ENCODE measurements at regions not wholly inside any gene's neighbourhood (a gene's known extent, or its start where the extent isn't known, plus 50 kb on each side); places are given as distances from the start of the nearest gene placed in this dataset.

DNA sequence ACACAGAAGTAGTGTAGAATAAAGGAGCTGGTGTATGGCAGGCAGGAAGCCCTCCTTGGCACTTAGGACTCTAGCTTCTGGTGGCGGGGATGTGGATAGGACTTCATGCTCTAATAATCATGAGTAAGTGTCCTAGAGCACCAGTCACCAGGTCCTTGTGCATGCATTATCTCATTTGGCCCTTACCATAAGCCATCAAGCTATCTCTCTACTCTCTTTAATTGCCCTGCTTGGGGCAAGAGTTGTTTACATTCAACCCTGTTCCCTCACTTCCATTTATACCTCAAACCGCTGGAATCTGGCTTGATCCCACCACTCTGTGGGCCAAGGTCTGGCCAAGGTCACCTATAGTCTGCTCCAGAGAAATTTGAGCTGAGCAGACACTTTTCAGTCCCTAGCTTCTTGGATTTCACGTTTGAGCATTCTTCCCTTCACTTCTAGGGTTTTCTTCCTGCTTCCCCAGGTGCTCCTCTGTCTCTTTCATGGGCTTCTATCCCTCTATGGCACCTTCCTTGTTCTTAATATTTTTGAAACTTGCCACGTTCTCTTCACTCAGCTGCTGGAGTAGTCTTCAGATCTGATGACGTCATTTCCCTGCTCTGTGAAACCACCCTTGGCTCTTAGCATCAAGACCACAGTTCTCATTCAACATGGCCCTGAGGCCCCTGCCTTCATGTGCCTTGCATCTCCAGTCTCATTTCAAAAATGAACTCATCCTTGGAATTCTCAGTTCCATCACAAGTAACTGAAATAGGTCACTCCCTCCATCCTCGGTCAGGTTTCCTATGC lies 94.9 kb upstream of the GATA6 start:
- Histone ChIP-seq H3T11ph (ENCODE audit: low read length) (no peak overlapping the region), H3K23ac (ENCODE audit: insufficient read length, low read depth, low read length) (no peak overlapping the region), H2AFZ (ENCODE audit: low read length) (no peak overlapping the region), H3K9ac (ENCODE audit: extremely low read depth, insufficient read length, low read length) (no peak overlapping the region), H2BK120ac (ENCODE audit: low read depth, low read length, poor library complexity, severe bottlenecking) (no peak overlapping the region), H2AK5ac (ENCODE audit: insufficient read length, low read length) (no peak overlapping the region), H3K79me1 (ENCODE audit: insufficient read depth, low read depth, low read length, poor library complexity, severe bottlenecking) (no peaks in the 10 kb centered on the region), H3K14ac (ENCODE audit: insufficient read depth, low read length) (no peak overlapping the region), H3K79me2 (ENCODE audit: insufficient read depth, low read length) (no peaks in the 10 kb centered on the region), H2BK15ac (ENCODE audit: low read depth, low read length) (no peak overlapping the region), H3K18ac (ENCODE audit: insufficient read length, low read depth, low read length) (no peak overlapping the region), H3K9me3 (ENCODE audit: control insufficient read depth, low read depth, low read length) (no peaks in the 10 kb centered on the region), H3K4me2 (ENCODE audit: insufficient read depth, insufficient read length, low read length) (no peak overlapping the region), H2BK12ac (ENCODE audit: insufficient read length, low read depth, low read length) (no peak overlapping the region), H4K8ac (replicated peaks; ENCODE audit: insufficient read length, low read depth, low read length) (no peak overlapping the region), H3K27me3 (ENCODE audit: insufficient read depth, low read length) (no peaks in the 10 kb centered on the region), H4K20me1 (ENCODE audit: control insufficient read depth, insufficient read depth, insufficient read length) (no peaks in the 10 kb centered on the region), H2BK20ac (ENCODE audit: low read depth, low read length, poor library complexity, severe bottlenecking) (no peak overlapping the region), H4K91ac (ENCODE audit: insufficient read length, low read depth, low read length) (no peak overlapping the region), H3K4ac (ENCODE audit: low read depth, low read length) (no peak overlapping the region), H4K5ac (ENCODE audit: insufficient read length, low read depth, low read length) (no peak overlapping the region), H2BK5ac (ENCODE audit: insufficient read length, low read length) (no peak overlapping the region), H3K4me1 (ENCODE audit: insufficient read depth, low read length) (no peaks in the 10 kb centered on the region), H3K56ac (ENCODE audit: insufficient read length, low read depth, low read length) (no peak overlapping the region), H3K23me2 (ENCODE audit: insufficient read length, low read depth, low read length, poor library complexity, severe bottlenecking) (no peaks in the 10 kb centered on the region), H3K27ac (ENCODE audit: insufficient read length, low read depth, low read length) (no peak overlapping the region)
- H3K4me1 Mint-ChIP-seq: peaks cover 0 to 10% of the 10 kb centered on the region in 2 experiments; a peak in 2 of 4 replicates
- no peak overlapping the region for H3K27ac Mint-ChIP-seq
- H3K36me3 Mint-ChIP-seq (ENCODE audit: insufficient read depth in 1 of 3, low read depth in 3 of 3): no peaks in the 10 kb centered on the region
- H3K4me3 Mint-ChIP-seq: no peak overlapping the region
- no peak for DNase-seq
- no peaks in the 10 kb centered on the region; the same call in 1 of the 2 replicates for H3K27me3 Mint-ChIP-seq (ENCODE audit: low read depth)
- H3K9me3 Mint-ChIP-seq: no peaks in the 10 kb centered on the region
- TF ChIP-seq, protein P1, sequence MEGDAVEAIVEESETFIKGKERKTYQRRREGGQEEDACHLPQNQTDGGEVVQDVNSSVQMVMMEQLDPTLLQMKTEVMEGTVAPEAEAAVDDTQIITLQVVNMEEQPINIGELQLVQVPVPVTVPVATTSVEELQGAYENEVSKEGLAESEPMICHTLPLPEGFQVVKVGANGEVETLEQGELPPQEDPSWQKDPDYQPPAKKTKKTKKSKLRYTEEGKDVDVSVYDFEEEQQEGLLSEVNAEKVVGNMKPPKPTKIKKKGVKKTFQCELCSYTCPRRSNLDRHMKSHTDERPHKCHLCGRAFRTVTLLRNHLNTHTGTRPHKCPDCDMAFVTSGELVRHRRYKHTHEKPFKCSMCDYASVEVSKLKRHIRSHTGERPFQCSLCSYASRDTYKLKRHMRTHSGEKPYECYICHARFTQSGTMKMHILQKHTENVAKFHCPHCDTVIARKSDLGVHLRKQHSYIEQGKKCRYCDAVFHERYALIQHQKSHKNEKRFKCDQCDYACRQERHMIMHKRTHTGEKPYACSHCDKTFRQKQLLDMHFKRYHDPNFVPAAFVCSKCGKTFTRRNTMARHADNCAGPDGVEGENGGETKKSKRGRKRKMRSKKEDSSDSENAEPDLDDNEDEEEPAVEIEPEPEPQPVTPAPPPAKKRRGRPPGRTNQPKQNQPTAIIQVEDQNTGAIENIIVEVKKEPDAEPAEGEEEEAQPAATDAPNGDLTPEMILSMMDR (conservative IDR thresholded peaks at IDR 0.05): no peak
- WGBS (ENCODE audit: extremely low coverage, insufficient read length, low lambda C conversion rate): no CpG with 5 or more reads among the region's 6 CpGs

Data from H9 (cell line).